H1 (cell line): ENCODE measurements at regions not wholly inside any gene's neighbourhood (a gene's known extent, or its start where the extent isn't known, plus 50 kb on each side); places are given as distances from the start of the nearest gene placed in this dataset.

Experiments
- CTCF ChIA-PET: fragments of 300-600 bp; sonication (Branson Sonifier 250); formaldehyde crosslinking; loops from one replicate; lab custom pipeline; 2021; ENCODE audit not compliant: partially characterized antibody; lab: Charles Lee
- POLR2A ChIA-PET: fragments of 300-600 bp; sonication (Branson Sonifier 250); formaldehyde crosslinking; loops from one replicate; lab custom pipeline; 2021; ENCODE audit warnings: inconsistent platforms; ENCODE audit not compliant: partially characterized antibody; lab: Charles Lee
- DNase-seq, 2 experiments: peaks; one replicate each; pipeline versions ENCODE4 v3.0.0 to v3.0.0-alpha.2; 2010 to 2022; ENCODE audit warnings: low spot score in 2 of 2, low read depth in 1 of 2, mixed read lengths in 1 of 2
- FAIRE-seq: peaks from 2 replicates; lab custom pipeline; 2011; peaks lifted over from hg19 to GRCh38; lab: Jason Lieb, UNC
- H2AFZ ChIP-seq: 2 replicates; pipeline ENCODE4 v1.8.1; 2012; ENCODE audit warnings: low read length, inconsistent platforms
- H2AK5ac ChIP-seq: 2 replicates; pipeline ENCODE4 v1.6.1; 2013; ENCODE audit warnings: low read depth, low read length
- H2BK120ac ChIP-seq: replicated peaks from 2 replicates; pipeline ENCODE3; 2013; ENCODE audit warnings: low read depth, low read length, inconsistent platforms
- H2BK12ac ChIP-seq: 2 replicates; pipeline ENCODE4 v1.6.1; 2013; ENCODE audit warnings: low read depth, low read length
- H2BK15ac ChIP-seq: 2 replicates; pipeline ENCODE4 v1.6.1; 2013; ENCODE audit warnings: low read length
- H2BK20ac ChIP-seq: 2 replicates; pipeline ENCODE4 v1.6.1; 2013; ENCODE audit warnings: low read length
- H2BK5ac ChIP-seq: 2 replicates; pipeline ENCODE4 v1.6.1; 2013; ENCODE audit warnings: low read depth, low read length
- H3K14ac ChIP-seq: 2 replicates; pipeline ENCODE4 v1.6.1; 2013; ENCODE audit warnings: inconsistent platforms; ENCODE audit not compliant: insufficient read length
- H3K18ac ChIP-seq: 2 replicates; pipeline ENCODE4 v1.6.1; 2013; ENCODE audit warnings: low read length; ENCODE audit errors: extremely low read depth
- H3K23ac ChIP-seq: 2 replicates; pipeline ENCODE4 v1.6.1; 2013; ENCODE audit warnings: inconsistent platforms; ENCODE audit not compliant: insufficient read length
- H3K23me2 ChIP-seq: 2 replicates; pipeline ENCODE4 v1.6.1; 2013; ENCODE audit warnings: low read depth, low read length
- H3K27ac ChIP-seq: 2 replicates; pipeline ENCODE4 v1.6.1; 2011; ENCODE audit warnings: low read depth, low read length, inconsistent platforms
- H3K27me3 ChIP-seq, 4 experiments: replicated peaks in 1 of 4; 1 replicate in 1 of 4; 2 replicates in 3 of 4; pipeline versions ENCODE4 v1.6.1 to v1.8.1; 2011 to 2013; ENCODE audit warnings: low read length in 3 of 4, mild to moderate bottlenecking in 3 of 4, inconsistent platforms in 2 of 4, mixed read lengths in 2 of 4, moderate library complexity in 1 of 4; ENCODE audit not compliant: control insufficient read depth in 3 of 4, insufficient read depth in 3 of 4; ENCODE audit errors: extremely low read depth in 1 of 4
- H3K36me3 ChIP-seq, 4 experiments: 2 replicates each; pipeline versions ENCODE4 v1.6.1 to v1.8.1; 2011 to 2013; ENCODE audit warnings: mild to moderate bottlenecking in 4 of 4, low read length in 3 of 4, moderate library complexity in 2 of 4, control low read depth in 1 of 4, inconsistent platforms in 1 of 4; ENCODE audit not compliant: insufficient read depth in 4 of 4, control insufficient read depth in 2 of 4
- H3K4ac ChIP-seq: replicated peaks from 2 replicates; pipeline ENCODE3; 2013; ENCODE audit warnings: low read length, low read depth, mixed read lengths, inconsistent platforms; ENCODE audit not compliant: insufficient read length
- H3K4me1 ChIP-seq, 4 experiments: replicated peaks in 1 of 4; 1 replicate in 1 of 4; 2 replicates in 3 of 4; pipeline versions ENCODE4 v1.6.1 to v1.8.1; 2011 to 2013; ENCODE audit warnings: low read length in 3 of 4, inconsistent platforms in 2 of 4, mixed read lengths in 1 of 4; ENCODE audit not compliant: insufficient read depth in 4 of 4, control insufficient read depth in 3 of 4
- H3K4me2 ChIP-seq, 2 experiments: 2 replicates each; pipeline versions ENCODE4 v1.6.1 to v1.8.1; 2011 to 2013; ENCODE audit warnings: low read depth in 2 of 2, low read length in 2 of 2, control low read depth in 1 of 2, inconsistent platforms in 1 of 2, mild to moderate bottlenecking in 1 of 2; ENCODE audit not compliant: insufficient read depth in 1 of 2
- H3K4me3 ChIP-seq, 4 experiments: fragments of 200-600, 300-600 bp in 1 of 4; sonication (generic), shearing (Covaris generic), sonication (Bioruptor Twin) in 1 of 4; 2 replicates each; pipeline versions ENCODE4 v1.5.1 to v1.8.1; 2011 to 2016; ENCODE audit warnings: low read length in 4 of 4, low read depth in 3 of 4, control low read depth in 2 of 4, inconsistent platforms in 2 of 4, mild to moderate bottlenecking in 2 of 4, mixed read lengths in 1 of 4, moderate library complexity in 1 of 4; ENCODE audit not compliant: insufficient read depth in 2 of 4; ENCODE audit errors: extremely low read depth in 1 of 4
- H3K56ac ChIP-seq: replicated peaks from 2 replicates; pipeline ENCODE3; 2013; ENCODE audit warnings: low read depth, mild to moderate bottlenecking, mixed read lengths, low read length, inconsistent platforms; ENCODE audit not compliant: insufficient read length
- H3K79me1 ChIP-seq: 2 replicates; pipeline ENCODE4 v1.6.1; 2013; ENCODE audit warnings: low read depth, low read length, control low read depth
- H3K79me2 ChIP-seq, 2 experiments: 2 replicates each; pipeline versions ENCODE4 v1.6.1 to v1.8.1; 2012 to 2013; ENCODE audit warnings: low read length in 2 of 2, mild to moderate bottlenecking in 2 of 2, inconsistent platforms in 1 of 2; ENCODE audit not compliant: insufficient read depth in 2 of 2, control insufficient read depth in 1 of 2
- H3K9ac ChIP-seq, 4 experiments: replicated peaks in 1 of 4; 1 replicate in 1 of 4; 2 replicates in 3 of 4; pipeline versions ENCODE4 v1.6.1 to v1.8.1; 2011 to 2013; ENCODE audit warnings: low read depth in 3 of 4, low read length in 3 of 4, control low read depth in 2 of 4, mild to moderate bottlenecking in 2 of 4, moderate library complexity in 2 of 4, inconsistent platforms in 1 of 4; ENCODE audit errors: extremely low read depth in 1 of 4
- H3K9me3 ChIP-seq, 2 experiments: 2 replicates each; pipeline versions ENCODE4 v1.6.1 to v1.8.1; 2012 to 2013; ENCODE audit warnings: mild to moderate bottlenecking in 2 of 2, moderate library complexity in 2 of 2, control low read depth in 1 of 2, inconsistent platforms in 1 of 2, low read depth in 1 of 2, low read length in 1 of 2, mixed read lengths in 1 of 2; ENCODE audit not compliant: insufficient read depth in 2 of 2
- H4K20me1 ChIP-seq, 2 experiments: replicated peaks in 1 of 2; 2 replicates each; pipeline versions ENCODE3 to v1.8.1; 2011 to 2013; ENCODE audit warnings: inconsistent platforms in 2 of 2, low read length in 2 of 2, mild to moderate bottlenecking in 1 of 2; ENCODE audit not compliant: insufficient read depth in 2 of 2, control insufficient read depth in 1 of 2
- H4K5ac ChIP-seq: 2 replicates; pipeline ENCODE4 v1.6.1; 2013; ENCODE audit warnings: low read length, low read depth, mixed read lengths, inconsistent platforms; ENCODE audit not compliant: insufficient read length
- H4K8ac ChIP-seq: 2 replicates; pipeline ENCODE4 v1.8.0; 2013; ENCODE audit warnings: mild to moderate bottlenecking, moderate library complexity, low read length, inconsistent platforms; ENCODE audit not compliant: insufficient read depth; ENCODE audit errors: extremely low read depth
- H4K91ac ChIP-seq: replicated peaks from 2 replicates; pipeline ENCODE3; 2013; ENCODE audit warnings: low read length, mixed read lengths, inconsistent platforms; ENCODE audit not compliant: insufficient read length
- RXRA ChIP-seq: IDR thresholded peaks from 2 replicates; pipeline ENCODE4 v1.6.1; 2011; ENCODE audit warnings: low read depth, mild to moderate bottlenecking, low read length, moderate library complexity; ENCODE audit not compliant: insufficient read depth
- SP4 ChIP-seq: IDR thresholded peaks from 2 replicates; pipeline ENCODE4 v1.6.1; 2012; ENCODE audit warnings: low read length, inconsistent platforms
- WGBS, 2 experiments: shearing (Covaris generic) in 1 of 2; methylation state at CpG; one replicate each; pipeline versions ENCODE4 v1.1.6 to v1.1.7; 2013 to 2015; ENCODE audit warnings: low lambda C conversion rate in 2 of 2, mixed read lengths in 2 of 2, inconsistent platforms in 1 of 2, low coverage in 1 of 2, missing lambda C conversion rate in 1 of 2; ENCODE audit not compliant: insufficient replicate concordance in 2 of 2, insufficient coverage in 1 of 2, insufficient read length in 1 of 2; ENCODE audit errors: extremely low coverage in 1 of 2, missing lambda C conversion rate in 1 of 2; 5-methylcytosine and 5-hydroxymethylcytosine counted together

DNA sequence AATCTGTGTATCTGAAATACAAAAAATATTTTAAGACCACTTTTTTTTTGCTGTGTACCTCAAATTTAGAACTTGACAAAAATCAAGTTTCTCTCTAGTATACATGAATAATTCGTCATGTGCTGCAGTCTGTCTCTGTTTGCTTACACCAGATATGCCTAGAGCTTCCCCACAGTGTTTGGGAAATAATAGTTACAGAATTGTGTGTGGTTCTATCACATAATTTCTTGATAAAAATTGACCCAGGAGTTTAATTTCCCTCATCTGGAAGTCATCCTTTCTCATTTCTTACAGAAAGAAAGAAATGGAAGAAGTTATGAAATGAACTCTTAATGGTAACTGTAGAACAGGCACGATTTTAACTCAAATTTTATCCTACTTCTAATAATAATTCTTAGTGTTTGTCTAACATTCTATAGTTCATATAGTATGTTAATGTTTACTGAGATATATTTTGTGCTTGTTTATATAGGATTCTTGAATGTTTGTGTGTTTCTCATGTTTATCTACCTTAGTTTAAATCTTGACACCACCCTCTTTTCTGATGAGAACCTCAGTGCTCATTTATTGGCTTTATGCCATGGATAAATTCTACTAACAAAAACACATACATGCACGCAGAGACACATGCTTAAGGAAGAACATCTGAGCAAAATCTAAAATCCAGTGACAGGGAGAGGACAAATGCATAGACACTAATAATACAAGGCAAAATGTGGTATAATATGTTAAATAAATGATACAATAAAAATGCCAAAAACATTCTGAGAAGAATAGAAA lies 61.4 kb upstream of the CTSC start:
- H4K20me1 ChIP-seq = no peaks in the 10 kb centered on the region
- no peak overlapping the region for H3K56ac ChIP-seq
- H2BK15ac ChIP-seq = no peak overlapping the region
- no peak overlapping the region for H3K4ac ChIP-seq
- no peaks in the 10 kb centered on the region for H3K9me3 ChIP-seq
- H3K4me3 ChIP-seq = no peak overlapping the region
- no peaks in the 10 kb centered on the region for H3K4me1 ChIP-seq
- H3K23ac ChIP-seq = no peak overlapping the region
- TF ChIP-seq SP4 (no peak), RXRA (no peak)
- H2BK12ac ChIP-seq = no peak overlapping the region
- ChIA-PET CTCF (interaction anchor here (0.7 to 1.2 kb wide), 2 partner anchors 18 to 290 kb away, joined by 3 read pairs; no protein-coding TSS in a partner anchor), POLR2A (no interaction called here)
- H2AFZ ChIP-seq = no peak overlapping the region
- H3K79me1 ChIP-seq = no peaks in the 10 kb centered on the region
- no peak overlapping the region for H2AK5ac ChIP-seq
- H4K91ac ChIP-seq = no peak overlapping the region
- H2BK5ac ChIP-seq = no peak overlapping the region
- no peak overlapping the region for H4K5ac ChIP-seq
- no peak overlapping the region for H3K18ac ChIP-seq
- no peaks in the 10 kb centered on the region for H3K27me3 ChIP-seq
- H3K4me2 ChIP-seq = no peak overlapping the region
- no peak overlapping the region for H3K27ac ChIP-seq
- no peaks in the 10 kb centered on the region for H3K23me2 ChIP-seq
- no peak for FAIRE-seq
- H2BK120ac ChIP-seq = no peak overlapping the region
- H3K14ac ChIP-seq = no peak overlapping the region
- WGBS, 2 experiments = 77% methylated on average over 3 of the region's 3 CpGs; no CpG with 5 or more reads in 1 of the 2 experiments
- H2BK20ac ChIP-seq = no peak overlapping the region
- no peak overlapping the region for H3K9ac ChIP-seq
- no peak overlapping the region for H4K8ac ChIP-seq
- H3K36me3 ChIP-seq = no peaks in the 10 kb centered on the region
- DNase-seq = no peak
- H3K79me2 ChIP-seq = no peaks in the 10 kb centered on the region
